ENCODE measurements at regions not wholly inside any gene's neighbourhood (a gene's known extent, or its start where the extent isn't known, plus 50 kb on each side); places are given as distances from the start of the nearest gene placed in this dataset.

GRCh38 chr20:11452326-11452725 lies 465.4 kb upstream of the BTBD3 start:
- no peak for TF ChIP-seq CTCF (conservative IDR thresholded peaks at IDR 0.05; ENCODE audit: low read length)
- no peak for TF ChIP-seq EZH2phosphoT487 (IDR thresholded peaks at IDR 0.05; ENCODE audit: borderline replicate concordance, low read depth, low read length)
